ENCODE measurements at regions not wholly inside any gene's neighbourhood (a gene's known extent, or its start where the extent isn't known, plus 50 kb on each side); places are given as distances from the start of the nearest gene placed in this dataset.

DNA sequence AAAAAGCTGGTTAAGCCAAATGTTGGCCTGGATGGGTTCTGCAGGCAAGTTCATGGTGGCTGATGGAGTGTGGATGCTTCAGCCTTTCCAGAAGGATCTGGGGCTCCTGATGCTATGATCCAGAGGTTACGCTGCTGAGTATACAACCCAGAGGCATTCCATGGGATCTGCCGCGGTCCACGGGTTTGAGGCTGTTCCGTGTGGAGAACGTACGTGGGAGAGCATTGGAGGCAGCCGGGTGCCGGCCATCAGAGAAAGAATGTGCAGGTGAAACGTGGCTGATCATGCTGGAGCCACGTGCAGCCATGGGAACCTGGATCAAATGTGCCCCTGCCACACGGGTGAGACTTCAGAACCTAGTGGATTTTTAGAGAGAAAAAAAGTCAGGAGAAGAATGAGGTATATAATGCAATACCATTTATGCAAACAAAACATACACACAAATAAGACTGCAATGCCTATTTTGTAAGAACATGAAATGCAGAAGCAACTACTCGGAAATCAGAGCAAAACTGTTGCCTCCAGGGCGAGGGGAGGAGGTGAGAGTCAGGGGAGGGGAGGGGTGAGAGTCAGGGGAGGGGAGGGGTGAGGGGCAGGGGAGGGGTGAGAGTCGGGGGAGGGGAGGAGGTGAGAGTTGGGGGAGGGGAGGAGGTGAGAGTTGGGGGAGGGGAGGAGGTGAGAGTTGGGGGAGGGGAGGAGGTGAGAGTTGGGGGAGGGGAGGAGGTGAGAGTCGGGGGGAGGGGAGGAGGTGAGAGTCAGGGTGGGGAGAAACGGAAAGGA, 116.5 kb upstream of the C1orf174 start:
- Histone ChIP-seq H3K27ac (ENCODE audit: insufficient read depth, low read length) (no peak overlapping the region), H3K36me3 (ENCODE audit: control insufficient read depth, insufficient read depth, low read length) (no peaks in the 10 kb centered on the region), H2BK120ac (ENCODE audit: low read depth, low read length) (no peak overlapping the region), H2BK20ac (ENCODE audit: low read depth, low read length) (no peak overlapping the region), H4K91ac (ENCODE audit: insufficient read depth, low read depth, low read length) (no peak overlapping the region), H2BK5ac (ENCODE audit: low read depth, low read length, poor library complexity, severe bottlenecking) (no peak overlapping the region), H2BK15ac (ENCODE audit: low read depth, low read length) (no peak overlapping the region), H3K9me1 (ENCODE audit: insufficient read depth, low read length) (no peaks in the 10 kb centered on the region), H4K8ac (ENCODE audit: low read depth in 2 of 2, low read length in 2 of 2) (no peak overlapping the region), H3K4me2 (ENCODE audit: low read depth, low read length) (no peak overlapping the region), H4K5ac (ENCODE audit: low read depth, low read length) (no peak overlapping the region), H3K56ac (ENCODE audit: extremely low read depth, insufficient read depth, low read length) (no peak overlapping the region), H2AK5ac (ENCODE audit: low read depth, low read length) (no peak overlapping the region), H3K4me3 (ENCODE audit: insufficient read depth, low read depth, low read length) (no peak overlapping the region), H3K4ac (ENCODE audit: low read depth, low read length) (no peak overlapping the region), H3K27me3 (ENCODE audit: control insufficient read depth, insufficient read depth, low read length) (no peaks in the 10 kb centered on the region), H3K23ac (ENCODE audit: low read depth, low read length) (no peak overlapping the region), H3K79me1 (ENCODE audit: low read depth in 1 of 2, low read length in 2 of 2) (no peaks in the 10 kb centered on the region), H4K20me1 (ENCODE audit: insufficient read depth, low read length) (no peaks in the 10 kb centered on the region), H2AFZ (replicated peaks; ENCODE audit: low read length, poor library complexity) (no peak overlapping the region), H3K9ac (ENCODE audit: low read depth, low read length) (no peak overlapping the region), H3K18ac (ENCODE audit: low read depth, low read length) (no peak overlapping the region), H3K14ac (replicated peaks; ENCODE audit: low read depth, low read length) (no peak overlapping the region), H3K4me1 (ENCODE audit: control insufficient read depth, insufficient read depth, low read length) (no peaks in the 10 kb centered on the region), H2AK9ac (replicated peaks; ENCODE audit: low read depth, low read length, poor library complexity) (no peak overlapping the region), H3K9me3 (ENCODE audit: control insufficient read depth, insufficient read depth, low read length) (peaks cover 38% of the 10 kb centered on the region)
- TF ChIP-seq MXI1 (IDR thresholded peaks at IDR 0.05; ENCODE audit: borderline replicate concordance, low read depth, low read length) (no peak), RFX5 (IDR thresholded peaks at IDR 0.05; ENCODE audit: low read depth, low read length) (no peak), CHD1 (IDR thresholded peaks at IDR 0.05; ENCODE audit: low read depth, low read length) (no peak), SMC3 (IDR thresholded peaks at IDR 0.05; ENCODE audit: low read depth, low read length) (no peak), MAZ (IDR thresholded peaks at IDR 0.05; ENCODE audit: borderline replicate concordance, low read depth, low read length) (no peak), CEBPB (IDR thresholded peaks at IDR 0.05; ENCODE audit: low read depth, low read length) (no peak), RAD21 (IDR thresholded peaks at IDR 0.05; ENCODE audit: low read length) (no peak), MAFK (IDR thresholded peaks at IDR 0.05; ENCODE audit: low read depth, low read length) (no peak), BHLHE40 (IDR thresholded peaks at IDR 0.05; ENCODE audit: low read depth, low read length) (no peak), NFE2L2 (IDR thresholded peaks at IDR 0.05; ENCODE audit: low read depth, low read length) (no peak), POLR2A (IDR thresholded peaks at IDR 0.05; ENCODE audit: low read depth, low read length) (no peak), FOS (IDR thresholded peaks at IDR 0.05; ENCODE audit: low read depth, low read length) (no peak), RCOR1 (IDR thresholded peaks at IDR 0.05; ENCODE audit: insufficient replicate concordance, low read length) (no peak)
- TF ChIP-seq, protein P1, sequence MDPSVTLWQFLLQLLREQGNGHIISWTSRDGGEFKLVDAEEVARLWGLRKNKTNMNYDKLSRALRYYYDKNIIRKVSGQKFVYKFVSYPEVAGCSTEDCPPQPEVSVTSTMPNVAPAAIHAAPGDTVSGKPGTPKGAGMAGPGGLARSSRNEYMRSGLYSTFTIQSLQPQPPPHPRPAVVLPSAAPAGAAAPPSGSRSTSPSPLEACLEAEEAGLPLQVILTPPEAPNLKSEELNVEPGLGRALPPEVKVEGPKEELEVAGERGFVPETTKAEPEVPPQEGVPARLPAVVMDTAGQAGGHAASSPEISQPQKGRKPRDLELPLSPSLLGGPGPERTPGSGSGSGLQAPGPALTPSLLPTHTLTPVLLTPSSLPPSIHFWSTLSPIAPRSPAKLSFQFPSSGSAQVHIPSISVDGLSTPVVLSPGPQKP (IDR thresholded peaks at IDR 0.05; ENCODE audit: borderline replicate concordance, low read depth, low read length), result no peak
- TF ChIP-seq, protein P2, sequence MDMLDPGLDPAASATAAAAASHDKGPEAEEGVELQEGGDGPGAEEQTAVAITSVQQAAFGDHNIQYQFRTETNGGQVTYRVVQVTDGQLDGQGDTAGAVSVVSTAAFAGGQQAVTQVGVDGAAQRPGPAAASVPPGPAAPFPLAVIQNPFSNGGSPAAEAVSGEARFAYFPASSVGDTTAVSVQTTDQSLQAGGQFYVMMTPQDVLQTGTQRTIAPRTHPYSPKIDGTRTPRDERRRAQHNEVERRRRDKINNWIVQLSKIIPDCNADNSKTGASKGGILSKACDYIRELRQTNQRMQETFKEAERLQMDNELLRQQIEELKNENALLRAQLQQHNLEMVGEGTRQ (IDR thresholded peaks at IDR 0.05; ENCODE audit: low read depth, low read length), result no peak
- TF ChIP-seq, protein P3, sequence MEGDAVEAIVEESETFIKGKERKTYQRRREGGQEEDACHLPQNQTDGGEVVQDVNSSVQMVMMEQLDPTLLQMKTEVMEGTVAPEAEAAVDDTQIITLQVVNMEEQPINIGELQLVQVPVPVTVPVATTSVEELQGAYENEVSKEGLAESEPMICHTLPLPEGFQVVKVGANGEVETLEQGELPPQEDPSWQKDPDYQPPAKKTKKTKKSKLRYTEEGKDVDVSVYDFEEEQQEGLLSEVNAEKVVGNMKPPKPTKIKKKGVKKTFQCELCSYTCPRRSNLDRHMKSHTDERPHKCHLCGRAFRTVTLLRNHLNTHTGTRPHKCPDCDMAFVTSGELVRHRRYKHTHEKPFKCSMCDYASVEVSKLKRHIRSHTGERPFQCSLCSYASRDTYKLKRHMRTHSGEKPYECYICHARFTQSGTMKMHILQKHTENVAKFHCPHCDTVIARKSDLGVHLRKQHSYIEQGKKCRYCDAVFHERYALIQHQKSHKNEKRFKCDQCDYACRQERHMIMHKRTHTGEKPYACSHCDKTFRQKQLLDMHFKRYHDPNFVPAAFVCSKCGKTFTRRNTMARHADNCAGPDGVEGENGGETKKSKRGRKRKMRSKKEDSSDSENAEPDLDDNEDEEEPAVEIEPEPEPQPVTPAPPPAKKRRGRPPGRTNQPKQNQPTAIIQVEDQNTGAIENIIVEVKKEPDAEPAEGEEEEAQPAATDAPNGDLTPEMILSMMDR (conservative IDR thresholded peaks at IDR 0.05; ENCODE audit: low read depth, low read length), result no peak
- intact Hi-C loops (cut with micrococcal nuclease) (no loop called here), in situ Hi-C loops (cut with MboI; ENCODE audit: low sequenced_read_pairs) (no loop called here), dilution Hi-C loops (cut with HindIII; ENCODE audit: low sequenced_read_pairs, unreplicated experiment) (no loop called here)
- 82% methylated on average over 3 of the region's 17 CpGs; no CpG with 5 or more reads in 1 of the 2 experiments for WGBS, 2 experiments (ENCODE audit: extremely low coverage in 2 of 2, insufficient read length in 1 of 2)
- POLR2A ChIA-PET (ENCODE audit: unreplicated experiment), result no interaction called here
- CTCF ChIA-PET, result no interaction called here
- BruUV-seq (replicated peaks), result no TSS peak
- no peak for ATAC-seq (ENCODE audit: low read depth)
- no peak for DNase-seq
